ENCODE measurements at regions not wholly inside any gene's neighbourhood (a gene's known extent, or its start where the extent isn't known, plus 50 kb on each side); places are given as distances from the start of the nearest gene placed in this dataset.
"Not testable (repeated sequence)": the region's sequence is repeated elsewhere in the genome, so short reads cannot be mapped to it uniquely, and the experiment has no call there.

- DNase-seq, result no peak
These were observed 293.2 kb downstream of the DUSP6 start for GRCh38 chr12:89059056-89059455.

DNA sequence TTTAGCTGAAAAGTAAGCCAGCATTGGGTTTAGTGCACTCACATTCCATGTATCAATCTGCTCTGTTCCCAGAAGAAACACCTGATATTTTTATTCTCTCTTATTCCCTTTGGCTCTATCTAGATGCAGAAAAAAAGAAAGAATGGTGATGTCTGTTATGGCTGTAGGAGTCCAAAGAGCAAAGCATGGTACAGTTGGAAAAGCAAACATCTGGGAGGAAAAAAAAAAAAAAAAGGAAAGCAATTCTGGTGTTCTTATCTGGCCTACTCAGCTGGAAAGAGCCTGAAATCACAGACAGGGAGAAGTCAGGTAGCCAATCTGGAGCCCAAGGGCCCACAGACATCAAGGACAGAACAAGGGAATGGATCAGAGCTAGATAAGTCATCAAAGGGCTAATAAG, 293.9 kb downstream of the DUSP6 start:
- no peak for DNase-seq

- not testable (repeated sequence) for DNase-seq
These were observed 298.5 kb downstream of the DUSP6 start for GRCh38 chr12:89053817-89054216.

- peak; percentile 66 for DNase-seq
These were observed 301.1 kb downstream of the DUSP6 start for GRCh38 chr12:89051065-89051677.

DNA sequence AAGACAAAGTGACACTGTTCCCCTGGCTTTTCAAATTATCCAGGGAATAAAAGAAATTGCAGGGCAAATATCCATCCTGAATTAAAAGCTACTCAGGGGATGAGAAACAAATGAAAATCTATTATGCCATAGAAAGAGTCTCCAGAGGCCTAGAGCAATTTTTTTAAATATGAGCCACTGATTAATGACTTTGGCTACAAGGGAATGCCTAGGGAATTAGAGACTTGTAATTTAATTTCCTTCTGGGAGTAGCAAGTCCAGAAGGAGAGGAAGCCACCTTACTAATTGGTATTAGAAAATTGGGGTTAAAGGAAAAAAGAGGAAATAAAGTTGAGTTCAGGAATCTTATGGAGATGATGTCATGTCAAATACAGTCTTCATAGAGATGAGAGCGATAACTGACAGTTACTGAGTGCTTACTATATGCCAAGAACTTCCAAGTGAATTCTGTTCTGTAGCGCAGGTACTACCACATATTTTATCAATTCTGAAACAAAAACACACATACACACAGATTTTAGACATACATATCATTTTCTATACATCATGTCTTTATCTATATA, 304.4 kb downstream of the DUSP6 start:
- DNase-seq, result no peak

- no peak for DNase-seq
These were observed 311.2 kb downstream of the DUSP6 start for GRCh38 chr12:89041078-89041477.

DNA sequence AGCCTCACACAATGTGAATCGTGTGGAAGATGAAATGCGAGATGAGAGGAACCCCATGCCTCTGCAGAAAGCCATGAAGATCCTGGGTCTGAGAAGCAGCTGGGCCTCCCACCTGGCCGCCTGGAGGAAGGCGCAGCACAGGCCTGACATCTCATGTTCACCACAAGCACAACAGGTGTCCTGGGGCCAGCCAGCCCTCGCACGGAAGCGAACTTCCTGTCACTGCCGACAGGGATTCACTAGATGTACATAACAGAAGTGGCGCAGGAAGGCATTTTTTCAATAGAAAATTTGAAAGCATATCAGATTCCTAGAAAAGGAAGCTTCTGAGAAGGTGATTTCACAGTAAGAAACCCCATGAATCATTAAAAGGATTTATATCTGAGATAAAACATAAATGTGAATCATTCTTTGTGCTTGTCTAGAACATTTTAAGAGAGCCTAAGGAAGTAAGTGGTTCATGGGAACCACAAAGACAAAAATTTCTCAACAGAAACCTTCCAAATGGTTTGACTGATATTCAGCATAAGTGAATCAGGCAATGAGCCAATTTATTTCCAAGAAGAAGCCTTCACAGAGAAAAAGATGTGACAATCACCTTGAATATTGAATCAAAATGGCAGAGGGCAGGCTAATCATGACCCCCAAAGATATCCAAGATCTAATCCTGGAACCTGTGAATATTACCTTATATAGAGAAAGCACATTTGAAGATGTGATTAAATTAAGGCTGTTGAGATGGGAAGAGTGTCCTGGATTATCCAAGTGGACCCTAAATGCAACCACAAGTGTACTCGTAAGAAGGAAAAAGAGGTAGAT, 311.9 kb downstream of the DUSP6 start:
- peak; percentile 29 for DNase-seq

DNA sequence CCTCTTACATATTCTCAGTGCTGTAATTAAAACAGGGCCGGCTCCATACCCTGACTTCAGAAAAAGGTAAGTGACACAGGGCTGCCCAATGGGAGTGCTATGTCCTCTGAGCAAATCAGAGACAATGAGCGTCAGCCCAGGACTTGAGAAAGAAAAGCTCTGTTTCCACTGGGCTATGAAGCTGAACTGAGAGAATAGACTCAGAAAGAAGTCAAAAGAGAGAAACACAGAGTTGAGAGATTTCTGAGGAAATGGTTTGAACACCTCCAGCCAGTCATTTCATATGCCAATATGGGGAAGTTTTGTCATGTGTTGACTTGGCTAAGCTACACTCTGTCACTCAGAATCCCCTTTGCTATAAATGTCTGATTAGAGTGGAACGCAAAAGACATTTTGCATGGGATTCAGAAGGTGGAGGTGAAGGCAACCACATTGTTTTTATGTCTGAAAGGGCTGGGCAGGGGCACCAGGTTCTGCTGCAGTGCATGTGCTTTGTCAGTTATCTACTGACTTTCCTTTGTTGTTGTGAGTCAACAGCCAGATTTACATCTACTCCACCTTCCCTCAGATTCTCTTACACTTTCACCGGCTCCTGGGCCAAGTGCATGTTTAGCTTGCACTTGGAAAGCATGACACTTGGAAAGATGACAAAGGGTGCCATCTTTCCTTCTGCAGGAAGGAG, 313.3 kb downstream of the DUSP6 start:
- DNase-seq, result no peak

GRCh38 chr12:89033062-89033461, 319.2 kb downstream of the DUSP6 start:
- no peak for DNase-seq

DNA sequence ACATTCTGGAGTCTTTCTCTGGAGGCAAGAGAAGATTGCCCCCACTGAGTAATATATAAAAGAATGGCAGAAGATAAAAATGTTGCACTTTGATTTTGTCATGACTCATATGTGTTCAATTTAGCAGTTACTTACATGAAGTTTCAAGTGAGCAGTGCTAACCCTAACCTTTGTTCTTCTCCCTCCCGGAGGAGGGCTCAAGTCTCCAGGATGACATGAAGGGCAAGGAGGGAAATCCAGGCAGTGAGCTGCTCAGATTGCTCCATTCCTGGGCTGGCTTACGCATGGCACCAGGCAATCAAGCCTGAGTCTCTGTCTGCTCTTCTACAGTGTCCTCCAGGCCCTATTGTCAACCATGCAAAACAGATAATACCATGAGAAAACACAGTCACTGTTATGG, 322.3 kb downstream of the DUSP6 start:
- DNase-seq, result peak; percentile 11

GRCh38 chr12:89024580-89024979, 327.7 kb downstream of the DUSP6 start:
- DNase-seq, result no peak

DNA sequence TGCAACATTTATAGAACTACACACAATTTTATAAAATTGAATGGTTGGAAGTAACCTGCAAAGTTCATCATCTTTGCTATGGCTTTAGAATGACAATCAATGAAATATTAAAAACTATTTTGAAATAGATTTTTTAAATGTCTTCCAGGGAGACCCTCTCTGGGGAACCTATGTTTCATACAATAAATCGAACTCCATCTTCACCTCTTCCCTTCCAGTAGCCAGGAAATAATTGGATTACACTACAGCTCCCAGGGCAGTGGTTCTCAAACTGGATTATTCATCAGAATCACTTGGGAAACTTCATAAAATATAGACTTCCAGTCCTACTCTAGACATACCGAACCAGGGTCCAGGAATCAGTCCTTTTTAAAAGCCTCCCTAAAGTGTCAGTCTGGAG, 328.4 kb downstream of the DUSP6 start:
- no peak for DNase-seq

- no peak for DNase-seq
These were observed 331.6 kb downstream of the DUSP6 start for GRCh38 chr12:89020689-89021088.

- no peak for DNase-seq
These were observed 332.2 kb downstream of the DUSP6 start for GRCh38 chr12:89020121-89020480.

DNA sequence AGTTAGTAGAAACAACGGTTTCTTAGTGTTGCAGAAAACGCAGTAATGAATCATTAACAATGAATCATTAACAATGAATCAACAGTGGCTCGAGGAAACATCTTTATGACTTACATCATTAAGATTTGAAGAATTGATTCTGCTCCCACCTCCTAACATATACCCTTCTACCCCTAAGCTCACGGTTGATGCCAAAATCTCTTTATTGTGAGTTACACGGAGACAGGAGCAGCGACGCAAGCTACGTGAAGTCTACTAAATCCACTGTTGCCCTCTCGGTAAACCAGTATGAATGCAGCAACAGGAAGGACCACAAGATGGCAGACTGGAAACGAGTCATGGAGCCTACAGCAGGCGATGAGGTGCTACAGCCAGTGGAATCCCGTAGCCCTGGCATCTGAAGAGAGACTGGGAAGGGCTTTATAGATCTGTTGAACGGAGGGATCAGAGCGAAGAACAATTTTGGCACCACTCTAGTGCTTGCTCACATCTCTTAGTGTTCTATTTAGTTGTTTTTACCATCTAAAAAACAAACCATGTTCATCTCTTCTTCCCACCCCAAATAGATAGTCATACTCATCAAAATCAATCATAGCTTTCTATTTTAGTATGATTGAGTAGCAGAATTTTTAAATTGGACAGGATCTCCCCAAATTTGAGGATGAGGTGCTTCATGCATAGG, 332.7 kb downstream of the DUSP6 start:
- peak; percentile 81 for DNase-seq

DNA sequence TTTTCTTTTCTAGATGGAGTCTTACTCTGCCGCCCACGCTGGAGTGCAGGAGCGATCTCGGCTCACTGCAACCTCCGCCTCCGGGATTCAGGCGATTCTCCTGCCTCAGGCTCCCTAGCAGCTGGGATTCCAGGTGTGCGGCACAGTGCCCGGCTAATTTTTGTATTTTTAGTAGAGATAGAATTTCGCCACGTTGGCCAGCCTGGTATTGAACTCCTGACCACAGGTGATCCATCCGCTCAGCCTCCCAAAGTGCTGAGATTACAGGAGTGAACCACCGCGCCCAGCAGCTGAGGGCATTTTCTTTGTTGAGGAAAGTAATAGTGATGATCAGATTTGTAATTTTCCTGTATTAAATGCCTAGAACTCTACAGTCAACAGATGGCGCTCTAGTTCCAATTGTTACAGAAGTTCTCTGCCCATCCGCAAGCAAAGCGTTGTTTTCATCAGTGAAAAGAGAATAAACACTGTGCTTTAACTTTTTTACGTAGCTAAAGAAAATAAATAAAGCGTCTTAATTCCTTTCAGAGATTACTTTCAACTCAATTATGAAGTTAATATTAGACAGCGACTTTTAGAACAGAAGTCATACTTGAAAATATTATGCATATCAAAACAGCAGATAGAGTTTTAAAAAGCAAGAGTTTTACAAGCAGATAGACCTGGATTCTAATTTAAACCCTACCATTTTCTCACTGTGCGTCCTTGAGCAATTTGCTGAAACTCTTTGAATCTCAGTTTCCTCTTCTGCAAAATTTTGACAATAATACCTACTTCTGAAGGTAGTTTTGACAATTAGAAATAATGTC, 335.1 kb downstream of the DUSP6 start:
- DNase-seq, result peak; percentile 66

GRCh38 chr12:89015419-89015818, 336.9 kb downstream of the DUSP6 start:
- DNase-seq, result no peak

- DNase-seq, result no peak
These were observed 353.9 kb downstream of the DUSP6 start for GRCh38 chr12:88998421-88998820.

GRCh38 chr12:88996200-88996788, 356.0 kb downstream of the DUSP6 start:
- no peak for DNase-seq

DNA sequence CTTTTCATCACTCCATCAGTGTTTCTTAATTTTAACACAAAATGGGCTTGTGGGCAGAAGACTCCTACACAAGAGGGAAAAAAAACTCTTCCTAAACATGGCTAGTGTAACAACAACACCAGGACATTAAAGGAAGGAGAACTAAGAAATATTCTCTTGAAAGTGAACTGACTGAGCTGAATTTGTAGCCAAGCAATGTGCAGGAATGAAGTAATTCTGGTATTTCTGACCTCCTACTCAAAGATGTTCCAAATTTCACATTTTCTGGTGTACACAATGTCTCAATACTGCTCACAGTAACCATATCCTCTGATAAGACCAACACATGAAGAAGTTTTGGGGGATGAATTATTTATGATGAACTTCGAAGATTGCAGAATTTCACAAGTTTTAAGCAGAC, 357.3 kb downstream of the DUSP6 start:
- DNase-seq, result no peak

- DNase-seq, result peak; percentile 29
These were observed 357.8 kb downstream of the DUSP6 start for GRCh38 chr12:88994537-88994936.

GRCh38 chr12:88993651-88994050, 358.6 kb downstream of the DUSP6 start:
- peak; percentile 73 for DNase-seq

Data from fibroblast of skin of scalp (primary cell).